ENCODE measurements at regions not wholly inside any gene's neighbourhood (a gene's known extent, or its start where the extent isn't known, plus 50 kb on each side); places are given as distances from the start of the nearest gene placed in this dataset.

DNA sequence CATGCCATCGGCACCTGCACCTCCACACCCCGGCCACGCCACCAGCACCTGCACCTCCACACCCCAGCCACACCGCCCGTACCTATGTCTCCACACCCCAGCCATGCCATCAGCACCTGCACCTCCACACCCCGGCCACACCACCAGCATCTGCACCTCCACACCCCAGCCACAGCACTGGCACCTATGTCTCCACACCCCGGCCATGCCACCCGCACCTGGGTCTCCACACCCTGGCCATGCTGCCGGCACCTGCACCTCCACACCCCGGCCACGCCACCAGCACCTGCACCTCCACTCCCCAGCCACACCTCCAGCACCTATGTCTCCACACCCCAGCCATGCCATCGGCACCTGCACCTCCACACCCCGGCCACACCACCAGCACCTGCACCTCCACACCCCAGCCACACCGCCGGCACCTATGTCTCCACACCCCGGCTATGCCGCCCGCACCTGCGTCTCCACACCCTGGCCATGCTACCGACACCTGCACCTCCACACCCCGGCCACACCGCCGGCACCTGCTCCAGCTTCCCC, 390.3 kb upstream of the MYT1L start:
- TF ChIP-seq, protein P1, sequence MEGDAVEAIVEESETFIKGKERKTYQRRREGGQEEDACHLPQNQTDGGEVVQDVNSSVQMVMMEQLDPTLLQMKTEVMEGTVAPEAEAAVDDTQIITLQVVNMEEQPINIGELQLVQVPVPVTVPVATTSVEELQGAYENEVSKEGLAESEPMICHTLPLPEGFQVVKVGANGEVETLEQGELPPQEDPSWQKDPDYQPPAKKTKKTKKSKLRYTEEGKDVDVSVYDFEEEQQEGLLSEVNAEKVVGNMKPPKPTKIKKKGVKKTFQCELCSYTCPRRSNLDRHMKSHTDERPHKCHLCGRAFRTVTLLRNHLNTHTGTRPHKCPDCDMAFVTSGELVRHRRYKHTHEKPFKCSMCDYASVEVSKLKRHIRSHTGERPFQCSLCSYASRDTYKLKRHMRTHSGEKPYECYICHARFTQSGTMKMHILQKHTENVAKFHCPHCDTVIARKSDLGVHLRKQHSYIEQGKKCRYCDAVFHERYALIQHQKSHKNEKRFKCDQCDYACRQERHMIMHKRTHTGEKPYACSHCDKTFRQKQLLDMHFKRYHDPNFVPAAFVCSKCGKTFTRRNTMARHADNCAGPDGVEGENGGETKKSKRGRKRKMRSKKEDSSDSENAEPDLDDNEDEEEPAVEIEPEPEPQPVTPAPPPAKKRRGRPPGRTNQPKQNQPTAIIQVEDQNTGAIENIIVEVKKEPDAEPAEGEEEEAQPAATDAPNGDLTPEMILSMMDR (IDR thresholded peaks at IDR 0.05), result no peak
- no peak for TF ChIP-seq POLR2A (IDR thresholded peaks at IDR 0.05)
